GM13976 (cell line): ENCODE measurements at regions not wholly inside any gene's neighbourhood (a gene's known extent, or its start where the extent isn't known, plus 50 kb on each side); places are given as distances from the start of the nearest gene placed in this dataset.
"Not testable (repeated sequence)": the region's sequence is repeated elsewhere in the genome, so short reads cannot be mapped to it uniquely, and the experiment has no call there.

ENCODE experiments used
- DNase-seq: peaks from one replicate; pipeline ENCODE4 v3.0.0; 2012; ENCODE audit warnings: low spot score
- CTCF ChIP-seq: IDR thresholded peaks from 2 replicates; pipeline ENCODE4 v1.5.1; 2012; ENCODE audit warnings: borderline replicate concordance, mild to moderate bottlenecking; ENCODE audit not compliant: insufficient read depth; ENCODE audit errors: extremely low read depth, missing control alignments, control extremely low read depth
- in situ Hi-C: fragments of 300-500 bp; cut with MboI; formaldehyde crosslinking; loops from one replicate; pipeline ENCODE4 v1.12.0; 2022; ENCODE audit warnings: low sequenced_read_pairs, mixed read lengths, inconsistent platforms; ENCODE audit not compliant: unreplicated experiment

- DNase-seq: no peak
- in situ Hi-C loops: no loop called here
- no peak for TF ChIP-seq CTCF
Measured at GRCh38 chr10:31678575-31679516, 249.8 kb downstream of the ARHGAP12 start.

DNA sequence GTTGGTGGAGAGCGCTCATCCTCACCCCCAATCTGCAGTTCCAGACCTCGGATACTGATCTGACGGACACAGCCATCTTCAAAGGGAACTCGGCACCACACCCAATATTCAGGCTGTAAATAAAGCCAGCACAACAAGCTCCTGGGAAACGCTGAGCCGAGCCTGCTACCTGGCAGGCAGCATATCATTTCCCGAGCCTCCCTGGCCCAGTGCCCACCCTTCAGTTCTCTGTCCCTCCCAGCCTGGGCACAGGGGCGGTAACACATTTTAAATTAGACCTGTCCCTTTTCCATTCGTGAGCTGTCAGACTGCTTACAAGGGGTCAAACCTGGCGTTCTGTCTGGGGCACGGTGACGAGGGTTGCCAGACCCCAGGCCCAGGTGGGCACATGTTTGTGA lies 250.5 kb downstream of the ARHGAP12 start:
- in situ Hi-C loops: no loop called here
- no peak for DNase-seq
- no peak for TF ChIP-seq CTCF

DNA sequence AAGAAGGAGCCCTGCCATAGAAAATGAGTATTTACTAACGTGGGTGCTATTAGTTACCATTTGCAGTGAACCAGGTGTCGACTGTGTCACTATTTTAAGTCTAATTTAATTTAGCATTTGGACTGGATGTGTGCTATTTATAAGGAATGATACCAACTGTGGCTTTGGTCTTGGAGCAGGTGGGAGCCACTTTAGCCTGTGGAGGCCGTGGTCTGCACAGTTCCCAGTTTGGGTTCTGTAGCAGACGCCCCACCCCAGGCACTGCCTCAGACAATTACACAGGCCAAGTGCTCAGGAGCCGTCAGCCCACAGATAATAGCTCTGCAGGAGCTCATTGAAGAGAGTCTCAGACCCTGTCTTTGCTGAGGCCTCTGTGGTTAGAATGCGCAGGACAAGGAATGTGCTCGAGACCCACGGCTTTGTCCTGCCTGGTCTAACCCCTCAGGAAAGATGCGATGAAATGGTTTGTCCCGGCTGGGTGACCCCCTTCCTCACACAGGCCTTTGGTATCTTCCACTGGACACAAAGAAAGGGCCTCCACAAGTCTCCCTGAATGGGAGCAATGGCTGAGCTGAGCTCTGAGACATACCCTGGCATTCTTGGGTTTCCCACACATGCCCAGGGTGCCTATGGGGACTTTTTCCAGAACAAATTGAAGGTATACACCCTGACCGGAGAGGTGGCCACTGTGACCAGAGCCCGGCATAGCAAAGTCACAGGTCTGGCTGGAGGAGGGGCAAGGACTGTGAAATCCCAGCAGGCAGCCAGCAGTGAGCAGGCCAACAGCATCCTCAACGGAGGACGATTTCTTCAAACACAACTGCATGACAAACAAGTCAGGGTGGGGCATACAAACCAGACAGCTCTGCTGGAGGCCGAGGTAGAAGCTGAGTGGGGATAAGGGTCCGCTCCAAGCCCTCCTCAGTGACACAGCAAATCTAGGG lies 251.2 kb downstream of the ARHGAP12 start:
- DNase-seq: no peak
- in situ Hi-C loops: no loop called here
- no peak for TF ChIP-seq CTCF

GRCh38 chr10:31675726-31676125 lies 252.9 kb downstream of the ARHGAP12 start:
- no peak for TF ChIP-seq CTCF
- in situ Hi-C loops: no loop called here
- no peak for DNase-seq

GRCh38 chr10:31669357-31669756 lies 259.3 kb downstream of the ARHGAP12 start:
- in situ Hi-C loops: no loop called here
- DNase-seq: no peak
- no peak for TF ChIP-seq CTCF

GRCh38 chr10:31668326-31668725 lies 260.3 kb downstream of the ARHGAP12 start:
- in situ Hi-C loops: no loop called here
- no peak for DNase-seq
- no peak for TF ChIP-seq CTCF

GRCh38 chr10:31665764-31666279 lies 262.8 kb downstream of the ARHGAP12 start:
- DNase-seq, in situ Hi-C loops: not testable (repeated sequence)
